Non-pigmented ciliary epithelial cell (primary cell): ENCODE measurements at regions not wholly inside any gene's neighbourhood (a gene's known extent, or its start where the extent isn't known, plus 50 kb on each side); places are given as distances from the start of the nearest gene placed in this dataset.
"Not testable (repeated sequence)": the region's sequence is repeated elsewhere in the genome, so short reads cannot be mapped to it uniquely, and the experiment has no call there.

Experiments used
- DNase-seq: peaks from one replicate; pipeline ENCODE4 v3.0.0-alpha.2; 2010; ENCODE audit warnings: low read depth

- no peak for DNase-seq
Measured at GRCh38 chrX:95612350-95612749, 1072.3 kb upstream of the DIAPH2 start.

- no peak for DNase-seq
Measured at GRCh38 chrX:95622200-95622599, 1062.4 kb upstream of the DIAPH2 start.

DNA sequence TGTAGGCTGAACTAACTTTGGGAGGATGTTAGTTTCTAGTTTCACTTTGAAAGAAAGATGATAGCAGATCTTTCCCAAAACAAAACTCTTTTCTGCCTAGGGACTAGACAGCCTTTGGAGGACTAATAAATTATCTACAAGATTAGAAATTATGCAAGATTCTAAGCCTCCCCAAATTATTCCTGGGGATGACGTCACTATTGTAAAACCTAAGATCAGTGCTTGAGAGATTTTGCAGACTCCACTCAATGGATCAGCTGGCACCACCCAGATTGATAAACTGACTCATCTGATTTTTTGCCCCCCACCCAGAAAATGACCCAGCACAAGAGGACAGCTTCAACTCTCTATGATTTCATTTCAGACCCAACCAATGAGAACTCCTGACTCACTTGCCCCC is 1057.9 kb upstream of the DIAPH2 start:
- no peak for DNase-seq

DNA sequence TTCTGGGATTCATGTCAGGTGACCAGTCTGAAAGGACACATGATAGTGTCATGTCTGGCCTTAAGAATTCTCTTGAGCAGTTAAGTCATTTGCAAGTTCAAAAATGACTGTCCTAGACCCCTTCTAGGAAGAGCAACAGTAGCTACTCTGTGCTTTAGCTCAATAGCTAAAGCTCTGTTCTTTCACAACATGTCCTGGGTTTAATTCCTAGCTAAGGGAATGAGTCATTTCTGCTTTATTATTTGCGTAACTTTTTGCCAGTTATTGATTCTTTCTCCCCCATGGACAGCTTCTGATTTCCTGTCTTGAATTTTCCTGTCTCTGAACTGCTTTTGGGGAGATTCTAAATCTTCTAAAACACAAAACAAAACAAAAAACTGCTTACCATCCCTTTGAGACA is 1055.8 kb upstream of the DIAPH2 start:
- no peak for DNase-seq

DNA sequence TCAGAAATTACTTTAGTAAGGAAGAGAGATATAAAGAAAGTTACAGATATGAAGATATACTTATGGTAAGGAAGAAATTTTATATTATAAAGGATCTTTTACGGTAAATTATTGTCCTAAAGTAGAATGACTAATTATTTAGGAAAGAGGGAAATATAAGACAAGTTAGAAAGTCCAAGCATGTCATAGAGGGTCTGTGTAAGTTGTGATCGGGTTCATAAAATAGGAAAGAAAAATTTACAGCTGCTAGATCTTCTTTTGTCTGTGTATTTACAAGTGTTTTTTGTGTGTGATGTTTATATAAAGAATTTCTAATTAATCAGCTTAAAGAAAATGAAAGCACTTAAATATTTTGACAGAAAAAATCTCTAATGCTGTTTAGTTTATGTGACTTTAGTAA is 1054.9 kb upstream of the DIAPH2 start:
- DNase-seq: no peak

- DNase-seq: no peak
Measured at GRCh38 chrX:95640226-95640625, 1044.4 kb upstream of the DIAPH2 start.

DNA sequence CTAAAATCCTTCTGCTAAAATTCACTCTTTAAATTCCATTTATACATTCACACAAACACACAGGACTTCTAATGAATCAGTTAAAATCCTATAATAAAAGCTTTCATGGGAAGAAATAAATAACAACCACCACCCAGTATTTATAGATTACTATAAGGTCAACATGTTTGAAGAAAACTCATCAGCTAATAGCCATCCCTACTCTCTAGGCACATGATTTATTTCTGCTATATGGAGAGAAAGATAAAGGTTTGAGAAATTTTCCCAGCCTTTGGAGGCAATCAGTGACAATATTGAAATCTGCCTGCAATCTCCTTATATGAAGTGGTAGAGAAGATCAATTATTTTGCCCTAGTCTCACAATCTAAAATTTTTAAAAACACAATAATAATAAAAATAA is 1038.9 kb upstream of the DIAPH2 start:
- DNase-seq: no peak

DNA sequence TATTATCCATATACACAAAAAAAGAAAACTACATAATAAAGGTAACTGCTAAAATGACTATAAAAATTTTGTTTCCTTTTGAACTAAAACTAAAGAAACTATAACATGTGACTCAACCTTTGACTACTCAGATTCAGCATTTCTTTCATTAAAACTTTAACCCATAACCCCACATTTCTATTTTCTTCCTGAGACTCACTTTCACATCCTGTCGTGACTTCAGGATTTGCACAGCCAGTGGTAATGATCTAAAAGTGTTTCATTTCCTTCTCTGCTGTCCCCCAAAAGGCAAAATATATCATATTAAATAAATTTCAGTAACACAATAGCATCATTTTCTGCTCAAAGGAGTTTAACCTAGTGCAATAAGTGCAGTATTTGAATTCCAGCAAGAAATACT is 1022.4 kb upstream of the DIAPH2 start:
- DNase-seq: no peak

DNA sequence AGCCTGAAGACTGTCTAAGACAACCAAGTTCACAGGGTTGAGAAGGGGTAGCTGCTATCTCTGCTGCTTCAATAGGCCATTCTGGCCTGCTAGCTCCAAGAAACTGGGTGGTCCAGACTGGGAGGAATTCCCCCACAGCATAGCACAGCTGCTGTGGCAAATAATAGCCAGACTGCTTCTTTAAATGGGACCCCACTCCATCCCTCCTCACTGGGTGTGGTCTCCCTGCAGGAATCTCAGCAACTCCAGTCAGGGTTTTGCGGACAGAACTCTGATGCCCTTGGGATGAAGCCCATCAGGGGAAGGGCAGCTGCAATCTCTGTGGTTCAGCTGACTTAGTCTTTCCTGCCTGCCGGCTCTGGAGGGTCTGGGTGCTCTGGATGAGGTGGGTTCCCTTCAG is 1018.6 kb upstream of the DIAPH2 start:
- DNase-seq: no peak

GRCh38 chrX:95675011-95675410 is 1009.6 kb upstream of the DIAPH2 start:
- no peak for DNase-seq

GRCh38 chrX:95675794-95676193 is 1008.8 kb upstream of the DIAPH2 start:
- no peak for DNase-seq

DNA sequence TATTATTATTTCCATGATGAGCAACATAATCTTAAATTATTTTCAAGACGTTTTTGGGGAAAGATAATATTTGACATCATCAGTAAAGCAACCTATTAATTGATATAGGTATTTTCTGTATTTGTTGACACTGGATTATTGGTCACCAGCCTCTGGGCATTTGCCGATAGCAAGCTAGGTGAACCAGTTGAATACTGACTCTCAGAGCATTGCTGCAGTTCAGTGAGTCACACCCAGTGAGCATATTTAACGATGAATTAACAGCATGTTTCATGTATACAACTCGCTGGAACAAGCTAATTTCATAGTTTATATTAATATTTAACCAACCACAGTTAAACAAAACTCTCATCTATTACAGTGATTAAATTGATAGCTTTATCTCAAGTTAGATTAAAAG is 1006.0 kb upstream of the DIAPH2 start:
- DNase-seq: no peak

GRCh38 chrX:95693365-95693764 is 991.3 kb upstream of the DIAPH2 start:
- DNase-seq: no peak

DNA sequence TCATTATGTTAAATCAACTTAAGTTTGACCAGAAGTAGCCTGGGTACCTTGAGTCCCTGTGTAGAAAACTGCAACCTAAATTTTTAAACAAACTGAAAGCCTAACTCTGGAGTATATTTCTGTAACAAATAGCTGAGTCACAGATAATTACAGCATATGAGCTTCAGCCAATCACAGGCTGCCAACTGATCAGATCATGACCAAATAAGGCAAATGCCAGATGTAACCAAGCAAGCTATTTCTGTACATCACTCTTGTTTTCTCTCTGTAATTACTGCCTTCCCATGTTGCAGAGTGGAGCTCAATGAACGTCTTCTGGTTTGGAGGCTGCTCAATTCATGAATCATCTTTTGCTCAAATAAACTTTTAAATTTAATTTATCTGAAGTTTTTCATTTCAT is 980.9 kb upstream of the DIAPH2 start:
- no peak for DNase-seq

- DNase-seq: no peak
Measured at GRCh38 chrX:95716841-95717240, 967.8 kb upstream of the DIAPH2 start.

DNA sequence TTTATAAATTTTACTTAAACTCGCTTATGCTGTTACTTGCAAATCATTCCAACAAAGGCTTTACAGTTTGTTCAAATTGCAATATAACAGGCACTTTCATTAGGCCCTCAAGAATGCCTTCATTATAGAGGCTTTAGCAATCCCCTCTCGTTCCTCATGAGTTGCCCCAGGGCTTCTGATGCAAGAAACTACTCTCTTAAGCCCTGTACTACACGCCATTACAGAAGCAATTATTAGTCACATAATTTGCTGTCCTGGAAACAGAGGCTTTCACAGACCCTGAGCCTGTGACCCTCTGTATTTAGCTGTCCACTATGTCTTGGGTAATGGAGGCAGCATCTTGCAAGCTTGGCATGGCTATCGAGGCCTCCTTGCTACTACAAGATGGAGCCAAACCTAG is 965.9 kb upstream of the DIAPH2 start:
- no peak for DNase-seq

GRCh38 chrX:95721011-95721410 is 963.6 kb upstream of the DIAPH2 start:
- DNase-seq: no peak

GRCh38 chrX:95728446-95728845 is 956.2 kb upstream of the DIAPH2 start:
- no peak for DNase-seq

- DNase-seq: no peak
Measured at GRCh38 chrX:95729401-95729800, 955.2 kb upstream of the DIAPH2 start.

DNA sequence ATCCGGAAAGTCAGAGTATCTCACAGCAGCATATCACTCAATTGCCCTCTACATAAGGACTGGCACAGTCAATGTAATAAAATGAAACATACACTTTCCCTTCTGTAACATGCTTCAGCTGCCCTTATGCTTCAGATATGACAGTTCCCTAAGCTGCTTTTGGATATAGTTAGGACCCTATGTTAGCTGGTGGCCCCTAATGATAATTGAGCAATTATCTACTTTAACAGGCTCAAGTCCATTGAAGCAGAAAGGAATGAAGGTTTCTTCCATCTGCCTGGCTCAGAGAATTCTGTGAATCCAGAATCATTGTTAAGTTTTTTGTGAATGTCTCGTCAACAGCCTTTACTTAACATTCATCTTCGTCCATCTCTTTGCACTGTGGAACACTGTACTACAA is 951.2 kb upstream of the DIAPH2 start:
- DNase-seq: no peak

GRCh38 chrX:95754411-95754810 is 930.2 kb upstream of the DIAPH2 start:
- no peak for DNase-seq

DNA sequence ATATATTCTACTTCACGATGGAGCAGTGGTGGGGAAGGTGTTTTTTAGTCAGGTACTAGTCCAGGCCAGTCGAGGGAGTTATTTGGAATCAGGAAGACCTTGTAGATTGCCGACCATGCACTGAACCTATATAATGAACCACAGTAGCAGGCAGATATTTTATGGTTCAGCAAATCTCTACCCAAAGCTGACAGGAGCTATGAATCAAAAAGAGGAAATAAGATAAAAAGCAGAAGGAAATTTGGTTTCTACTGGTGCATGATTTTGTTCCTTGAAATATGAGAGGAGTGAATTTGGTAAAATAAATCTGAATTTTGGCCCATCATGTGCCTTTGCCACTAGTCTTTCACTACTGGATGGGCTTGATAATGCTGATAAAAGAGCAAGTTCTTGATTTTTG is 924.3 kb upstream of the DIAPH2 start:
- DNase-seq: no peak

DNA sequence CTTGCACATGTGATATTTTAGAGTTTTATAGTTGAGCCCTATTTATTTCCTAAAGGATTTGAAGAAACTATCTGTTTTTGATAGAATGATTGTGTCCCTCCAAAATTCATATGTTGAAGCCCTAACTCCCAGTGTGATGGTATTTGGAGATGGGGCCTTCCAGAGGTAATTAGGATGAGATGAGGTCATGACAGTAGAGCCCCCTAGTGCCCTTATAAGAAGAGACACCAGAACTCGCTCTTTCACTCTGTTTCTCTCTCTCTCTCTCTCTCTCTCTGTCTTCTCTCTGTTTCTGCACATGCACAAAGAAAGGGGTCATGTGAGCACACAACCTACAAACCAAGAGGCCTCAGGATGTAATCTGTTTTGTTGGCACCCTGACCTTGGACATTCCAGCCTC is 921.9 kb upstream of the DIAPH2 start:
- DNase-seq: no peak

- peak; percentile 3 for DNase-seq
Measured at GRCh38 chrX:95764972-95765451, 919.6 kb upstream of the DIAPH2 start.

- DNase-seq: not testable (repeated sequence)
Measured at GRCh38 chrX:95771198-95771597, 913.4 kb upstream of the DIAPH2 start.
